ENCODE measurements at regions not wholly inside any gene's neighbourhood (a gene's known extent, or its start where the extent isn't known, plus 50 kb on each side); places are given as distances from the start of the nearest gene placed in this dataset.

GRCh38 chr1:204793259-204793914 is 77.3 kb upstream of the NFASC start:
- no peak for TF ChIP-seq EZH2 (IDR thresholded peaks at IDR 0.05; ENCODE audit: borderline replicate concordance)
- TF ChIP-seq CTCF (IDR thresholded peaks at IDR 0.05; ENCODE audit: poor library complexity): no peak

Measured in hepatocyte (in vitro differentiated cells).